ENCODE measurements at regions not wholly inside any gene's neighbourhood (a gene's known extent, or its start where the extent isn't known, plus 50 kb on each side); places are given as distances from the start of the nearest gene placed in this dataset.

- Histone ChIP-seq H3K9me3 (peaks cover 0 to under 1% of the 10 kb centered on the region in 2 donors), H3K4me3 (no peak overlapping the region), H3K36me3 (no peaks in the 10 kb centered on the region), H3K4me1 (no peaks in the 10 kb centered on the region), H3K27me3 (no peaks in the 10 kb centered on the region), H3K27ac (no peak overlapping the region)
- ATAC-seq (no peak), DNase-seq (no peak)
- TF ChIP-seq CTCF (IDR thresholded peaks at IDR 0.05): no peak
- intact Hi-C loops (cut with DNase I): no loop called here
These were observed 72.0 kb upstream of the HMGCLL1 start for GRCh38 chr6:55651015-55651414.

GRCh38 chr6:55643861-55644260, 64.9 kb upstream of the HMGCLL1 start:
- Histone ChIP-seq H3K27me3 (no peaks in the 10 kb centered on the region), H3K4me3 (no peak overlapping the region), H3K9me3 (peaks cover 0 to 29% of the 10 kb centered on the region in 2 donors), H3K27ac (no peak overlapping the region), H3K36me3 (no peaks in the 10 kb centered on the region), H3K4me1 (no peaks in the 10 kb centered on the region)
- TF ChIP-seq CTCF (IDR thresholded peaks at IDR 0.05): no peak
- intact Hi-C loops (cut with DNase I): no loop called here
- DNase-seq (no peak), ATAC-seq (no peak)

GRCh38 chr6:55642366-55642765, 63.4 kb upstream of the HMGCLL1 start:
- no peak for DNase-seq
- Histone ChIP-seq H3K27me3 (no peaks in the 10 kb centered on the region), H3K4me1 (no peaks in the 10 kb centered on the region), H3K9me3 (peaks cover 0 to 29% of the 10 kb centered on the region in 2 donors), H3K4me3 (no peak overlapping the region), H3K36me3 (no peaks in the 10 kb centered on the region), H3K27ac (no peak overlapping the region)
- no peak for ATAC-seq
- intact Hi-C loops (cut with DNase I): no loop called here
- TF ChIP-seq CTCF (IDR thresholded peaks at IDR 0.05): no peak

- Histone ChIP-seq H3K27ac (no peak overlapping the region), H3K4me1 (no peaks in the 10 kb centered on the region), H3K36me3 (no peaks in the 10 kb centered on the region), H3K9me3 (no peaks in the 10 kb centered on the region), H3K4me3 (no peak overlapping the region), H3K27me3 (no peaks in the 10 kb centered on the region)
- DNase-seq (no peak), ATAC-seq (no peak)
- intact Hi-C loops (cut with DNase I): no loop called here
- TF ChIP-seq CTCF (IDR thresholded peaks at IDR 0.05): no peak
These were observed 57.6 kb upstream of the HMGCLL1 start for GRCh38 chr6:55636406-55637102.

- Histone ChIP-seq H3K4me1 (no peaks in the 10 kb centered on the region), H3K27me3 (no peaks in the 10 kb centered on the region), H3K27ac (no peak overlapping the region), H3K4me3 (no peak overlapping the region), H3K9me3 (peaks cover 0 to 2% of the 10 kb centered on the region in 2 donors), H3K36me3 (no peaks in the 10 kb centered on the region)
- TF ChIP-seq CTCF (IDR thresholded peaks at IDR 0.05): no peak
- DNase-seq (no peak), ATAC-seq (no peak)
- intact Hi-C loops (cut with DNase I): no loop called here
These were observed 54.5 kb upstream of the HMGCLL1 start for GRCh38 chr6:55633471-55633870.

All from left lung (tissue), 4 donors.